Parathyroid adenoma (tissue), 2 donors: ENCODE measurements at regions not wholly inside any gene's neighbourhood (a gene's known extent, or its start where the extent isn't known, plus 50 kb on each side); places are given as distances from the start of the nearest gene placed in this dataset.

Experiments
- H2AFZ ChIP-seq: fragments of 300-600 bp; sonication (generic); one replicate; pipeline ENCODE4 v1.7.0; 2017; ENCODE audit warnings: antibody characterized with exemption, mild to moderate bottlenecking
- H3K27ac ChIP-seq: fragments of 300-600 bp; sonication (generic); one replicate; pipeline ENCODE4 v1.7.0; 2017
- H3K27me3 ChIP-seq: fragments of 300-600 bp; sonication (generic); one replicate; pipeline ENCODE4 v1.7.0; 2017; ENCODE audit warnings: low read length; ENCODE audit not compliant: control insufficient read depth, insufficient read depth
- H3K36me3 ChIP-seq: fragments of 300-600 bp; sonication (generic); one replicate; pipeline ENCODE4 v1.7.0; 2017; ENCODE audit warnings: low read length; ENCODE audit not compliant: control insufficient read depth, insufficient read depth
- H3K4me1 ChIP-seq: fragments of 300-600 bp; sonication (generic); one replicate; pipeline ENCODE4 v1.7.0; 2017; ENCODE audit warnings: control low read depth
- H3K4me2 ChIP-seq: fragments of 300-600 bp; sonication (generic); one replicate; pipeline ENCODE4 v1.7.0; 2017; ENCODE audit warnings: low read length
- H3K4me3 ChIP-seq: fragments of 300-600 bp; sonication (generic); one replicate; pipeline ENCODE4 v1.7.0; 2017; ENCODE audit warnings: low read depth, low read length
- H3K79me2 ChIP-seq: fragments of 300-600 bp; sonication (generic); one replicate; pipeline ENCODE4 v1.7.0; 2017; ENCODE audit warnings: control low read depth
- H3K9ac ChIP-seq: fragments of 300-600 bp; sonication (generic); one replicate; pipeline ENCODE4 v1.7.0; 2017; ENCODE audit warnings: mild to moderate bottlenecking
- H3K9me3 ChIP-seq: fragments of 300-600 bp; sonication (generic); one replicate; pipeline ENCODE4 v1.7.0; 2017; ENCODE audit warnings: low read length; ENCODE audit not compliant: control insufficient read depth
- CTCF ChIP-seq: fragments of 300-600 bp; sonication (generic); IDR thresholded peaks from one replicate; pipeline ENCODE4 v1.7.0; 2017; ENCODE audit warnings: antibody characterized with exemption, mild to moderate bottlenecking
- donor health status: primary hyperparathyroidism.

GRCh38 chr2:134145519-134145918, 108.4 kb upstream of the MGAT5 start:
- H3K9me3 ChIP-seq = no peaks in the 10 kb centered on the region
- H3K4me2 ChIP-seq = no peak overlapping the region
- TF ChIP-seq CTCF = no peak
- no peaks in the 10 kb centered on the region for H3K27me3 ChIP-seq
- no peak overlapping the region for H3K4me3 ChIP-seq
- H3K79me2 ChIP-seq = peaks cover 3% of the 10 kb centered on the region
- no peaks in the 10 kb centered on the region for H3K4me1 ChIP-seq
- no peak overlapping the region for H3K9ac ChIP-seq
- H2AFZ ChIP-seq = no peak overlapping the region
- no peaks in the 10 kb centered on the region for H3K36me3 ChIP-seq
- H3K27ac ChIP-seq = no peak overlapping the region

- H3K9ac ChIP-seq = no peak overlapping the region
- H3K9me3 ChIP-seq = no peaks in the 10 kb centered on the region
- no peak overlapping the region for H3K4me2 ChIP-seq
- H3K36me3 ChIP-seq = no peaks in the 10 kb centered on the region
- H3K27ac ChIP-seq = no peak overlapping the region
- H3K4me3 ChIP-seq = no peak overlapping the region
- no peaks in the 10 kb centered on the region for H3K27me3 ChIP-seq
- no peak for TF ChIP-seq CTCF
- no peak overlapping the region for H2AFZ ChIP-seq
- H3K4me1 ChIP-seq = no peaks in the 10 kb centered on the region
- no peaks in the 10 kb centered on the region for H3K79me2 ChIP-seq
Observed at GRCh38 chr2:134146161-134146560, 107.7 kb upstream of the MGAT5 start.

GRCh38 chr2:134146620-134147019, 107.3 kb upstream of the MGAT5 start:
- H3K9me3 ChIP-seq = no peaks in the 10 kb centered on the region
- H3K36me3 ChIP-seq = no peaks in the 10 kb centered on the region
- H3K79me2 ChIP-seq = no peaks in the 10 kb centered on the region
- H2AFZ ChIP-seq = no peak overlapping the region
- no peak for TF ChIP-seq CTCF
- H3K9ac ChIP-seq = no peak overlapping the region
- H3K4me1 ChIP-seq = no peaks in the 10 kb centered on the region
- no peak overlapping the region for H3K4me3 ChIP-seq
- H3K4me2 ChIP-seq = no peak overlapping the region
- H3K27me3 ChIP-seq = no peaks in the 10 kb centered on the region
- no peak overlapping the region for H3K27ac ChIP-seq

- no peaks in the 10 kb centered on the region for H3K4me1 ChIP-seq
- H3K9ac ChIP-seq = no peak overlapping the region
- no peak overlapping the region for H3K4me2 ChIP-seq
- TF ChIP-seq CTCF = no peak
- H3K9me3 ChIP-seq = no peaks in the 10 kb centered on the region
- no peak overlapping the region for H2AFZ ChIP-seq
- no peak overlapping the region for H3K4me3 ChIP-seq
- no peak overlapping the region for H3K27ac ChIP-seq
- H3K27me3 ChIP-seq = no peaks in the 10 kb centered on the region
- peaks cover 8% of the 10 kb centered on the region for H3K79me2 ChIP-seq
- H3K36me3 ChIP-seq = no peaks in the 10 kb centered on the region
Observed at GRCh38 chr2:134148172-134148571, 105.7 kb upstream of the MGAT5 start.

GRCh38 chr2:134148843-134149472, 104.9 kb upstream of the MGAT5 start:
- no peaks in the 10 kb centered on the region for H3K36me3 ChIP-seq
- H3K79me2 ChIP-seq = peaks cover 14% of the 10 kb centered on the region
- no peak overlapping the region for H2AFZ ChIP-seq
- no peak overlapping the region for H3K9ac ChIP-seq
- no peaks in the 10 kb centered on the region for H3K27me3 ChIP-seq
- H3K4me3 ChIP-seq = no peak overlapping the region
- no peak for TF ChIP-seq CTCF
- no peaks in the 10 kb centered on the region for H3K9me3 ChIP-seq
- no peaks in the 10 kb centered on the region for H3K4me1 ChIP-seq
- H3K4me2 ChIP-seq = no peak overlapping the region
- no peak overlapping the region for H3K27ac ChIP-seq
